ENCODE measurements at regions not wholly inside any gene's neighbourhood (a gene's known extent, or its start where the extent isn't known, plus 50 kb on each side); places are given as distances from the start of the nearest gene placed in this dataset.

DNA sequence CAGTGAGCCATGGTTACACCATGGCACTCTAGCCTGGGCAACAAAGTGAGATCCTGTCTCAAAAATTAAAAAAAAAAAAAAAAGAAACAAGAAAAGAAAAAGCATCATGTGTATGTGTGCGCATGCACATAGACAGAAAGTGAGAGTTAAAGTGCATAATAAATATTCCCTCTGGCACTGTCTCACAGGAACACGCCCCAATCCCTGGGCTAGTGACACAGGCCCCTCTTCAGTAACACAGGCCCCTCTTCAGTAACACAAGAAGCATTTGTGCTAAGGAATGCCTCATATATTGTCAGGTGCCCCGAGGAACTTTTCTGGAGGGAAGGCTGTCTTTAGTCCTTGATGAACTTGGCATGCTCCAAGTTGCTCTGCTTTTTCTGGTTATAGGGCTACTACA lies 57.5 kb downstream of the RPL27A start:
- no peak for DNase-seq

DNA sequence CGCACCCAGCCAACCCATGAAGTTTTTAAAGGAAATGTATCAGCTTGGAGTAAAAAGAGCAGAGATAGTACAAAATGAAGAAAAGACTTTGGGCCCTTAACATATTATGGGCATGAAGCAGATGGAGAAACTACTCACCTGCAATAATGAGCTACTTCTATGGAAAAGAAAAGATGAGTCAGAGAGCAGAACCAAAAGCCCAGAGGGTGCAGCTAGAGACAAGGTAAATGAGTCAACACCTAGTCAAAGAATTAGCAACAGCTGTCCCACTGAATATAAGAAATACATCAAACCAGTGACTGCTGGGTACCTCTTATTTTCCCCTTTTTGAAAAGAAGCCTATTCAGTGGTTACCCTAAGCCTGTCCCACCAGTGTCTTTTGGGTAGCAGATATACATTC lies 61.8 kb downstream of the RPL27A start:
- DNase-seq = no peak

DNA sequence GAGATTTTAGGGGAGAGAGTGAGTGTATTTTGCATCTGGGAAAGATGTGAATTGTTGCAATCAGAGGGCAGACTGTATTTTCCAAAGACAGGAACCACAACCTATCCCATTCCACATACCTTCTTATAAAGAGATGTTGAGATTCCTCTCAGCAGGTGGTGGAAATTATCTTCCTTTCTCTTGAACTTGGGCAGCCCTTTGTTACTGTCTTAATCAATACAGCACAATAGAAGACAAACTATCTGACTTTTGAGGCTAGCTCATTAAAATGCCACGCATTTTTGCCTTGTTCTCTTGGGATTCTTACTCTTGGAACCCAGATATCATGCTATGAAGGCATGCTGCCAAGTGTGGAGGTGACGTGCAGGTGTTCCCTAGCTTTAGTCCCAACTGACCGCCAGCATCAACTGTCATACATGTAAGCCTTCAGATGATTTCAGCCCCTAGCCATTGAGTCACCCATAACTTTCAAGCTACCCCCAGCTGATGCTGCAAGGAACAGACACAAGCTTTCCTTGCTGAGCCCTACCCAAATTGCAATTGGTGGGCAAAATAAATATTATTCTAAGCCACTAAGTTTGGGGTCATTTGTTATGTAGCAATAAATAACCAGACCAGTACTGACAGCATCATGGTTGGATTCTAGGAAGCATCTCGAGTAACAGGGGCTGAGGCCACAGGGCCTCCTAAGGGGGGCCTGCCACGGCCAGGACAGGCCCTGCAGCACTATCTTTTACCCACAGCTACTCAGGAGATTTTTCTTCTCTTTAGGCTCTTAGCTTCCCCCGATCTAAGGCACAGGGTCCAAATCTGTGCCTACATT lies 63.0 kb downstream of the RPL27A start:
- no peak for DNase-seq

DNA sequence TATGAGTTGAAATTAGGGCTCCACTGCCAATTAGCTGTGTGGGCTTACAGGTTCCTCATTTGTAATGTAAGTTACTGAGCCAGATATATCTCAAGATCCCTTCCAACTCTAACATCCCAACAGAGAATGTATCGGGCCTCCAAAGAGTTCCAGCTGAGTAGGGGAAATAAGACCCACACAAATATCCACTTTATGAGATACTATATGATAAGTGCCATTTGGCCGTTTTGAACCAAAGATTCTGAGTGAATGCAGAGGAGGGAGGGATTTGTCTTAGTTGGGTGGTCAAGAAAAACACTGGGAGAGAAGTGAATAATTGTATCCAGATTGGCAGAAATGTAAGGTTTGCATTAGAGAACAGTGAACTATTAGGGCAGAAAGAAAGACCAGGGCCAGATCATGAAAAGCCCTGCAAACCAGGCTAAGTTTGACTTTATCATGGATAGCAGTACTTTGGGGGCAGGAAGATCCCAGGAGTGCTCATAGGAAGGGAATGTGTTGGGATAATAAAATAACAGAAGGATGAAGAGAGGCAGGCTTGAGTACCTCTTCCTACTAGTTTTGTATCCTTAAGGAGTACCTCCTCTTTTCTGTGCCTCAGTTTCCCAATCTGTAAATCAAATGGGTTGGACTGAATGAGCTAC lies 63.9 kb downstream of the RPL27A start:
- no peak for DNase-seq

DNA sequence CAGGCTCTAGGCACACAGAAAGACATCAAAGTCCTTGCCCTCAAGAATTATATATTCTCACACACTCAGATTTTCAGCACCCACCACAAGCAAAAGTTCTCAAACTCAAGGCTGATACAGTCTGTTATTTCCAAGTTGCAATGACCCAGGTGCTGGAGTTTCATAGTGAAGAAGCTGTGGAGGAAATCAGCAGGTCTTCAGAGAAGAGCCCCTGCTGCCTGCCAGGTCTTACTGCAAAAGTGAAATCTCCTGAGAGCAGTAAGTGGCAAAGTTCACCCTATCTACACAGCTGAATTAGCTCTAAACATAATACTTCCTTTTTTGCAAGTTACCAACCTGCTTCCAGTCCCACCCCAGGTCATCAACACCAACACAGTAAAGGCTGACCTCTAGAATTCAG lies 64.6 kb downstream of the RPL27A start:
- no peak for DNase-seq

DNA sequence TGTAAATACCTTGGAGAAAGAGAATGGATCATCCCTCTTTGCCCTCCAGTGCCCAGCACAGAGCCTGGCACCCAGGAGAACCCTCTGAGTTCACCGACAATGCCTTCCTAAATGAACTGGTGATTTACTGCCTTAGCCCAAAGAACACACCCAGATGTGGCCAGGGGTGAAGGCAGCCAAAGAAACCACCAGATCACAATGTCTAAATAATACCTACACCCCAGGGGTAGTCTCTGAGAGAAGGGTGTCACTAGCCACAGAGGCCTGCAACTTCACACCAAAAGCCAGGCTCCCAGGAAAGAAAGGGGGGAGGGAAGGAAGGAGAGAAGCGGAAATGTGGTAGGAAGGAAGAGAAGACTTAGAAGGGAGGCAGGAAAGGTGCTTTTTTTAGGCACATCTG lies 65.7 kb downstream of the RPL27A start:
- no peak for DNase-seq

DNA sequence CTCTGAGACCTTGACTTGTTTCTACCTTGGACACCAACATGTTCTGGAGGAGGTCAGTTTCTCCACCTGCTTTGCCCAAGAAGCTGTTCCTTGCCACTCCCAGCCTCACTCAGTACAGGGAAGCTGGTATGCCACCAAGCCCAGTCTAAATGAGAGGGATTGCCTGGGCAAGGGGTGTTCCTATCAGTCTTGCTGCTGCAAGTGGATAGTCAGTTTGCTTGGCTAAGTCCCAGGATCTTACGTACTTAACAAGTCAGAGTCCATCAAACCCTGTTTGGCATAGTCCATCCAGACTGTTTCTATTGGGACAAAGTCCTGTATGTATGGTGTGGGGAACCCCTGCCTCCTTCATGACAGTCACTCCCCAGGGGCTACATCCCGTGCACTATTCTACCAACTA lies 66.6 kb downstream of the RPL27A start:
- no peak for DNase-seq

DNA sequence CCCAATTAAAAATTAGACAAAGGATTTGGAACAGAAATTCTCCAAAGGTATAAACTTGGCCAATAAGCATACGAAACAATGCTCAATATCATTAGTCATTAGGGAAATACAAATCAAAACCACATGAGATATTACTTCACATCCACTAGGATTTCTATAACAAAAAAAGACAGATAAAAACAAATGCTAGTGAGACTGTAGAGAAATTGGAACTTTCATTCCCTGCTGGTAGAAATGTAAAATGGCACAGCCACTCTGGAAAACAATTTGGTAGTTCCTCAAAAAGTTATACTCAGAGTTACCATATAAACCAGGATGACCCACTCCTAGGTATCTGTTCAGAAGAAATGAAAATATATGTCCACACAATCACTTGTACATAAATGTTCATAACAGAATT lies 71.6 kb downstream of the RPL27A start:
- no peak for DNase-seq

DNA sequence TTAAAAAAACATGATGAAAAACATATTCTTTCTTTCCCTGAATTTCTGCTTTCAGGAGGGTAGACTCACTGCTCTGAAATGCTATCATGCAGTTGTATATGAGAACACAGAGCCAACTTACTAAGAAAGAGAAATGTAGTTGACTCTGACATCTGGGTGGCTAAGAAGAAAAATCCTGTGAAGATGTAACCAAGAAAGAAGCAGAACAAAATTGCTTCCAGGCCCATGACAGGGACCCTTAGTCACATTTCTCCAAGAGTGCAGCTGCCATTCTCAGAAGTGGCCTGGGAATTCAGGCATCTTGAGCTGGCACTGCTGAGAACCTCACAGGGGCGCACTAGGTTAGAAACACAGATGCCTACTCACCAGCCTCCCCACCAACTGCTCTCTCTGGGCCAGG lies 73.6 kb downstream of the RPL27A start:
- no peak for DNase-seq

DNA sequence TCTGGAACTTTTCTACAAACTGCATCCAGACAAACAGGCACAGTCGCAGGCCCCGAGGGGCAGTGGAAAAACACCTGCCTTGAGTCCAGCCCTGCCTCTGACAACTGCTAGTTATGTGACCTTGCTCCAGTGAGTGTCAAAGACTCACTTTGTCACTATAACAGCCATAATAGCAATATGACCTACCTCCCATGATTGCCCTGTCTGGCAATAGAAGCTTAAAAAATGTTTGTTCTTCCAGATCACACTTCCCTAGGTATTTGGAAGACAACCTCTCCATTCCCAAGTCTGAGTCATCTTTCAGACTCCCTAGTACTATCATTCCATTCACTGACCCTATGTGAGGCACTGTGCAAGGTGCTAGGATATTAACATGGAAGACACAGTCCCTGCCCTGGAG lies 74.5 kb downstream of the RPL27A start:
- DNase-seq = no peak

DNA sequence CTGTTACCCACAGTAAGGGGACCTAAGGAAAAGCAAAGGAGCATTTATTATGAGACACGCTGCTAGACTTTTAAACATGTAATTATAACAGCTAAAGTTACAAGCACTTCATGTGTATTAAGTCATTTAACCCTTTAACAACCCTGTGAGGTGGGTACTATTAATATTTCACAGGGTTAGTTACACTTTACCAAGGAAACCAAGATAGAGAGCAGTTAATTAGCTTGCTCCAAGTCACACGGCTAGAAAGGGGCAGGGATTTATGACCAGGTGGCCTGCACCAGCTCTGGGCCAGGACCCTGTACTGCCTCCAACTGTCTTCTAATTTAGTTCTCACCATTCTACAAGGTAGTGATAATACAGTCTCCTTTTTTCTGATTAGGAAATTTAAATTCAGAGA lies 74.9 kb downstream of the RPL27A start:
- DNase-seq = no peak

DNA sequence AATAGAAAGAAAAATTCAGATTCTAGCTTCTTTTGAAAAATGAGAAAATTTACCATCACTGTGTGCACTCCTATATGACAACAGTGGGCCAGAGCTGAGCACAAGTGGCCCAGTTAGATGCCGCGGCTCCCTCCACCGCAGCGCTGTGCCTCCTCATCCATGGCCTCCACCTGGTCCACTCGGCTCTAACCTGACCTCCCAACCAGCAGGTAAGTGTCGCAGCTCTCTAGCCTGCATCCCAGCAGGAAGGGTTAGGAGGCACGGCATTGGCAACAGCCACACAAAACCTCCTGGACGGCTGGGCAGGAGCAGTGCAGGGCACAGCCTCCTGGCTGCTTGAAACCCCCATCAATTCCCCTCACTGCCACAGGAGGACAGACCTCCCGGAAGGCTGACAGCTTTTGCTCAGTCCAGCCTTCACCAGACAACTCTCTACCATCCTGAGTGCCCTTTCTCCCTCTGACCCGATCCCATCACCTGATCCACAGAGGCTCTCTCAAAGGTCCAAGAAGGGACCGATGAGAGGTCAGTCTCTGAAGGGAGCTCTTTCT lies 76.1 kb downstream of the RPL27A start:
- DNase-seq = no peak

DNA sequence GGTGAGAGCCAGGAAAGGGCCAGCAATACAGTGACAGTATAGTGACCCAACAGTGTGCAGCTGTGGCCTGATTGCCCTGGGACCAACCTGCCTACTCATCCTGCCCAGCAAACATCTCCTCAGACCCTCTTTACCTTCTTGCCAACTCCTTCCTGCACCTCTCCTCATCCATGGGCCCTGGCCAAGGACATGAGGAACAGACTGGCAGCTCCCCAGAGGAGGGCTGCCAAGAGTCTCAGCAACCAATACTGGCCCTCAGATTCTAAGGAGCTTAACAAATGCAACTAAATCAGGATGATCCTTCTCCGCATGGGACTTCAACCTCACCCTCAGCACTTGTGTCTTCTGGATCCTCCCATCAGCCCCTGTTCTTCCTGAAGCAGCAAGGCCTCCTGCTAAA lies 77.0 kb downstream of the RPL27A start:
- DNase-seq = no peak

DNA sequence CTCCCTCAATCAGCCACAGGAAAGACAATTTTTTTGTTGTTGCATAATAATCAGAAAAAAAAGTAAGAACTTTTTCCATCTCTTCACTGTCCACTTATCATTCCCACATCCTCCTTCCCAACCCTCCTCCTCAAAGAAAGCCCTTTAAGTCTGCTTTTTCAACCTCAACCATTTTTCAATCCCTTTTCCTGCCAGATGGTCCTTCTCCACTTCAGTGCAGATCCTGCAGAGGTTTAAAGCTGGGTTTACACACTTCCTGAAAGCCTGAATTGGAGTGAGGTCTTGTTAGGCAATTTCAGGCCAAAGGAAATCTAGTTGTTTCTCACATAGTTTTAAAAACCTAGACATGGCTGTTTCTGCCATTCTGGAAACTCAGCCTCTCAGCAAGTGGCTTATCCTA lies 78.3 kb downstream of the RPL27A start:
- DNase-seq = no peak

DNA sequence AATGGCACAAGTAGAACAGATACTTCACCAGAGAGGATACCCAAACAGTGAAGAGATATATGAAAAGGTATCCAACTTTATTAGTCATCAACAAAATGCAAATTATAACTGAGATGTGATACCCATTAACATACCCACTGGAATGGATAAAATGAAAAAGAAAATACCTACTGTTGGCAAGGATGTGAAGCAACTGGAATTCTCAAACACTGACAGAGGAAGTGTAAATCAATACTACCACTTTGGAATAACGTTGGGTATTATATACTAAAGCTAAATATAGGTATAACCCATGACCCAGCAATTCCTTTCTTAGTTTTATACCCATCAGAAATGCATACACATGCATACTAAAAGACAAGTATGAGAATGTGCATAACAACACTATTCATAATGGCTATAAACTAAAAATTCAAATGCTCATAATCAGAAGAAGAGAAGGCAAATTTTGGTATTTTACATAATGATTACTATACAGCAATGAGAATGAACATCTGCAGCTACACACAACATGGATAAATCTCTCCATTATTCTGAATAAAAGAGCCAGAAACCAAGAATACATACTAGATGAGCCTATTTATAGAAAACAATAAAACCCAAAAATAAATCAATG lies 80.6 kb downstream of the RPL27A start:
- DNase-seq = no peak

DNA sequence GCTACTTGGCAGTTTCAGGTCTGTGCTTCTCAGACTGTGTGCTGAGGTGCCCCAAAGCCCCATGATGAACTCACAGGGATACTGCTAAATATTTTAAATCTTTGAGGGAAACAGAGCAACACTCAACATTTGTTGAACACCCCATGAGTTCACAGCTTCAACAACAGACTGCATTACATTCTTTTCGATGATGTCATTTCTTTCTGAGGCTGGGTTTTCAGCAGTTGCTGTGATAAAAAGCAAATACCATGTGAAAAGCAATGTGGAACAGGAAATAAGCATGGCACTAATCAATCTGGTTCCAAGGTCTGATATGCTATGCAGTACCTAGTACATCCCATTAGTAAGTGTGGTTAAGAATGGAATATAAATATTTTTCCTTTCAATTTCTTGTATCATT lies 82.7 kb downstream of the RPL27A start:
- no peak for DNase-seq

DNA sequence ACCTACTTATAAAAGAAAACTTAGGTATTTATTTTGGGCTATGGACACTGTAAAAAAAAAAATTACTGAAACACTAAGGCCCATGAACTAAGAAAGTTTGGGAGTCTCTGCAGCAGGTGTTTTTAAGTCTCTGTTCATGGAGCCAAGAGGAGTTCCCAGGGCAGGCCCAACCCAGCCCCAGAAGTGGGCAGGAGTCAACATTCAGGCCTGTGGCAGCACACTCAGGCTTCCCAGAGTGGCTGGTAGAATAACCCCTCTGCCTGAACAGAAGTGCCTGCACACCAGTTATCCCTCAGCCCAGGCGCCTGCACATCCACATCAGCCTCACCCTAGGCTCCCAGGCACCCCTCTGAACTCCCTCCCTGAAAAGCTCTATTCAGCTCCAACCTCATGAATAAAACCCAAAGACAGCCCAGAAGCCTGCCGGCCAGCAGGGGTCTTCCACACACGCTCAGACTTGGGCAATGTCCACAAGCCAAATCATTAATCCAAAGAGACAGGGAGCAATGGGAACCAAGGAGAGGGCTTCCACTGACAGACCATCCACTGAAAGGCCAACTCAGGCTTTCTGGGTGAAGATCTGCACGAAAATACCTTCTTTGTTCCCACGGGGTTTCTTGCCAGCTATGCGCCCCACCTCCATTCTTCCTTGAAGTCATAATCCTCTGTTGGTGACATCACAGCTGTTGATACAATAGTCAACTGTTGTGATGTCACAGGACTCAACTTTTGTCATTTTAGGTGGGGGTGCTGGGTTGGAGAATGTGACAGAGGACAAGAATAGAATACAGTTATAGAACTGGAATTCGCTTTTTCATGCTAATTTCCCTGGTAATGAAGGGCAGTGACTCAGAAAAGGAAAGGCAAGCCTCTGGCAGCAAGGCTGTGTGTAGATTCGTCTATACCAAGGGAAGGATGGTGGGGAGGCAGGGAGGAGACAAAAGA lies 83.7 kb downstream of the RPL27A start:
- DNase-seq = no peak

DNA sequence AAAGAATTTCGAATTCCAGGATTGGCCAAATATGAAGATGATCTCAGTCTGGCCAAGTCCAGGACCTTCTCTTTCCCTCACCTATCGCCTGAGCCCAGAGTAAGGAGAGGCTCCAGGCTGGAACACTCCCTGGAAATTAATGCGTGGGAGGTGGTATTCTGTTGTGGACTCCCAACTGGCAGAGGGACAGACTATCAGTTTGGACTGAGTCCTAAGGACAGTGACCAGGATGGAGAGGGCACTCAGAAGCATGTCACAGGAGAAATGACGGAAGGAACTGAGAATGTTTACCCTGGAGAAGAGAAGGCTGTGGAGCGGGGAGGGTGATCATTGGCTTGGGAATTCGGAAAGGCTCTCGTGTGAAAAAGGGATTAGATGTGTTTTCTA lies 84.4 kb downstream of the RPL27A start:
- DNase-seq = no peak

DNA sequence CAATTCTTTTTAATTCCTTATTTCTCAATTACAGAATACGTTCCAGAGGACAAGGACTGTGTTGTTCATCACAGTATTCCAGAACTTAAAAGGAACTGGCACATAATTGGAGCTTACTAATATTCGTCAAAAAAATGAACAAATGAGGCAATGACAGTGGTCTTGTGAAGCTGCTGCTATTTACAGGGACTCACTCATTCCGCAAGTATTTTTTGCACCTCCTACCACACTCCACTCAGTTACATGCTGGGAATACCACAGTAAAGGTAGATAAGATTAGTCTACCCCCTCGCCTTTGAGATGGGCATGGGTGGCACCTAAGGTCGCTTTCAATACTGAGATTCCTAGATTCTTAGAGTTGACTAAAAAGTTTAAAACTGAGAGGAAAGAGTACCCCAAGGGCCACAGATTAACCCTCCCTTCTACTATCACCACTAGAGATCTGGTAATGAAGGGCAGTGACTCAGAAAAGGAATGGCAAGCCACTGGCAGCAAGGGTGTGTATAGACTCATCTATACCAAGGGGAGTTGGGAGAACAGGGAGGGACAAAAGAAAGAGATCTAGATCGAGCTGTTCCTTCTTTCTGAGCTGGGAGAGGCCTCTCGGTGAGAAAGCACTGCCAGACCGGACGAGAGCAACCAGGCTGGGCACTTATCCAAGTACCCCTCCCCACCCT lies 85.0 kb downstream of the RPL27A start:
- no peak for DNase-seq

DNA sequence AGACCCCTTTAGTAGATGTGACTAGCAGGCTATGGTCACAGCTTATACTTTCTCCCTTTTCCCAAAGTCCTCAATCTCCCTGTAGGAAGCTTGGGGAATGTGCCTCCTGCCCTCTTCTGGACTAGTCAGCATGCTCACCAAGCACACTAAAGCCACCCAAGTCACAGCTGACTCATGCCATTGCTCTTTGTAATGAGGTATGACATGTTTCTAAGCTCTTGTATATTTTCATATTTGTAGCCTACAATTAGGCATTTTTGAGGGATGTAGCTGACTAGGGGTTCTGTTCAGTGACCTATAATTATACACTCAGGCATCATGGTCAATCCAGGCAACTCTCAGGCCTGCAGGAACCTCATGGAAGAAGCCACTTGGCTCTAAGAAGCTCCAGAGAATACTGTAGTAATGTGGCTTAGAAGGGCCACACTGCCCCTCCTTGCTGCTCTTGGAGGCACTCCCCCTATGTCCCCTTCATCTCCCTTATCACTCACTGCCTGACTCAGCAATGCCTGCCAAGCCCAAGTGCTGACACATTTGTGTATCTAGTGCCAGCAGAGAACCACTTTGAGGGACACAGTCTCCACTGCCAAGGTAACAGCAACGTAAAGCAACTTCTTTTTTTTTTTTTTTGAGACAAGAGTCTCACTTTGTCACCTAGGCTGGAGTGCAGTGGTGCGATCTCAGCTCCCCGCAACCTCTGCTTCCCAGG lies 86.2 kb downstream of the RPL27A start:
- DNase-seq = no peak

All from CD4-positive, alpha-beta T cell treated with Interleukin-17A for 4 hours (primary cell).